BLaER1 treated with 17β-estradiol and CSF1 and Interleukin-3, amounts not matched to agents 10 nM and 100 nM (cell line): ENCODE measurements at regions not wholly inside any gene's neighbourhood (a gene's known extent, or its start where the extent isn't known, plus 50 kb on each side); places are given as distances from the start of the nearest gene placed in this dataset.
A peak's percentile ranks its signal among the peaks of the same experiment; 100 is the strongest.

ENCODE experiments used
- H3K27ac ChIP-seq, 11 experiments: shearing (Covaris generic); formaldehyde crosslinking; 2 replicates each; pipeline ENCODE4 v1.8.1; 2022
- H3K27me3 ChIP-seq, 11 experiments: shearing (Covaris generic); formaldehyde crosslinking; 2 replicates each; pipeline ENCODE4 v1.8.1; 2022
- H3K36me3 ChIP-seq, 11 experiments: shearing (Covaris generic); formaldehyde crosslinking; 2 replicates each; pipeline ENCODE4 v1.8.1; 2022
- H3K4me1 ChIP-seq, 10 experiments: shearing (Covaris generic); formaldehyde crosslinking; 2 replicates each; pipeline ENCODE4 v1.8.1; 2022
- H3K4me2 ChIP-seq, 11 experiments: shearing (Covaris generic); formaldehyde crosslinking; 2 replicates each; pipeline ENCODE4 v1.8.1; 2022
- H3K4me3 ChIP-seq, 10 experiments: shearing (Covaris generic); formaldehyde crosslinking; 2 replicates each; pipeline ENCODE4 v1.8.1; 2022
- H3K9ac ChIP-seq, 11 experiments: shearing (Covaris generic); formaldehyde crosslinking; 2 replicates each; pipeline ENCODE4 v1.8.1; 2022
- H3K9me3 ChIP-seq, 11 experiments: shearing (Covaris generic); formaldehyde crosslinking; replicated peaks in 1 of 11; 2 replicates each; pipeline ENCODE4 v1.8.1; 2022
- H4K20me1 ChIP-seq, 11 experiments: shearing (Covaris generic); formaldehyde crosslinking; 2 replicates each; pipeline ENCODE4 v1.8.1; 2022
- Cebpa-rat ChIP-seq, 11 experiments: shearing (Covaris generic); IDR thresholded peaks; 2 replicates each; pipeline ENCODE4 v1.8.1; 2022

- no peak overlapping the region for H3K9ac ChIP-seq
- no peak overlapping the region for H3K4me3 ChIP-seq
- no peak overlapping the region for H3K27ac ChIP-seq
- no peaks in the 10 kb centered on the region for H3K36me3 ChIP-seq
- no peak overlapping the region for H3K4me2 ChIP-seq
- H4K20me1 ChIP-seq = no peaks in the 10 kb centered on the region
- TF ChIP-seq Cebpa-rat (IDR thresholded peaks at IDR 0.05) = no peak
- H3K4me1 ChIP-seq = no peaks in the 10 kb centered on the region
- H3K27me3 ChIP-seq = no peaks in the 10 kb centered on the region
- no peaks in the 10 kb centered on the region for H3K9me3 ChIP-seq
Measured at GRCh38 chr1:67482733-67483482, 52.7 kb upstream of the SERBP1 start.

DNA sequence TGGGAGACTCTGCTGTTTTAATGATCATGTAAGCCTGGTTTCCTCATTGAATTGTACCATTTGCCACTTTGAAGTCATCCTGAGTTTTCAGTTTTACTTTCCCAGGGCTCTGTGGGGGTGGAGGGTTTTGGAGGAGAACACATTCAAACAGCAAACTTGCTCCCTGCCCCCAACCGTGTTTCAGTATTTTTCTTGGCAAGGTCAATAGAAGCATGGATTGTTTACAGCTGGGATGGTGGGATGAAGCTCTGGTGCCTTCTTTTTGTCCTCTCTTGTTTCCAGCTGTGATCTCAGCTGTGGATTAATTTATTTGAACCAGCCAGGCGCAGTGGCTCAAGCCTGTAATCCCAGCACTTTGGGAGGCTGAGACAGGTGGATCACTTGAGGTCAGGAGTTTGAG is 54.3 kb upstream of the SERBP1 start:
- TF ChIP-seq Cebpa-rat (IDR thresholded peaks at IDR 0.05) = no peak
- Histone ChIP-seq H3K9me3 (no peaks in the 10 kb centered on the region), H3K36me3 (no peaks in the 10 kb centered on the region), H3K27ac (no peak overlapping the region), H3K9ac (no peak overlapping the region), H3K27me3 (no peaks in the 10 kb centered on the region), H4K20me1 (no peaks in the 10 kb centered on the region), H3K4me2 (no peak overlapping the region), H3K4me3 (no peak overlapping the region), H3K4me1 (no peaks in the 10 kb centered on the region)

DNA sequence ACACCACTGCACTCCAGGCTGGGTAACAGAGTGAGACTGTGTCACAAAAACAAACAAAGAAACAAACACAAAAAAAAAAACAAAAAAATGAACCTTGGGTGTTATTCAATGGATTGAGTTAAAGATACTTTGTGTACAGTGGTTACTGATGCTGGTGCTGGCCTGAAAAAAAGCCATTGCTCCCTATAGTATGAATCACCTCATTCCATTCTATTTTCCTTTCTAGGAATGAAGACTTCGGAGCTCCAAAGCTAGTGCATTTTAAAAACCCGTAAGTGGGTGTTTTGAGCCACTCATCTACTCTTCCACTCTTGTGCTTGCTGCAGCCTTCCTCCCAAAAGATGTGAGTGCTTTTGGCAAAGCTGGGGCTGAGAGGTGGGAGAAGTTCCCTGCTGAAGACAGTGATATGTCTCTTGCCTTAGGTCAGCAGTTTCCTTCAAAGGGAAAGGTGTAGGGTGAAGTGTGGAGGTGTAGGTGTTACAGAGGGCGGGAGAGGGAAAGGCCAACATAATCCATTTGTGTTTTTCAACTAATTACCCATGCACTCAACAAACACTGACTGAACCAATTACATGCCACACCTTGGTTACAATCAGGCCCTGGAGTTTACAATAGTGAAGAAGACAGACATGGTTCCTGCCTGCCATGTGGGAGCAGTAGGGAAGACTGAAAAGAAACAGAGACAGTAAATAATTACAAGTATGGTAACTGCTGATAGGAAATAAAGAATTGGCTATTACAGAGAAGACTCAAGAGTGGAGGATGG is 55.0 kb upstream of the SERBP1 start:
- no peak overlapping the region for H3K27ac ChIP-seq
- no peaks in the 10 kb centered on the region for H4K20me1 ChIP-seq
- H3K27me3 ChIP-seq = no peaks in the 10 kb centered on the region
- TF ChIP-seq Cebpa-rat (IDR thresholded peaks at IDR 0.05) = no peak
- no peaks in the 10 kb centered on the region for H3K4me1 ChIP-seq
- H3K4me3 ChIP-seq = no peak overlapping the region
- H3K4me2 ChIP-seq = no peak overlapping the region
- H3K9ac ChIP-seq = no peak overlapping the region
- H3K36me3 ChIP-seq = no peaks in the 10 kb centered on the region
- H3K9me3 ChIP-seq = no peaks in the 10 kb centered on the region

DNA sequence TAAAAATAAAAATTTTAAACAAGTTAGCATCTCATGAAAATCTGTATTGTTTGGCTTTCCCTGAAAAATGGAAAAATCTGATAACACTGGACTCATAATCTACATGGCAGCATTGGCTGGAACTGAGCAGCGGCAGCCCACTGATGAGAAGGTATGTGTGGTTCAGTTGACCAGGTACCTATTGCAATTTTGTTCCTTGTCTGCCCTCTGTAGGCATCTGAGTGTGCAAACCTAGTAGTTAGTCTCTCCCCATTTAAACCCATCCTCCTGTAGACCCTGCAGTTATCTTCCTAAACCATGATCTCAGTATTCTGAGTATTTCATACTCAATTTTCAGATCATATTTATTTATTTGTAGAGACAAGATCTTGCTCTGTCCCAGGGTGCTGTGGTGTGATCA is 59.4 kb upstream of the SERBP1 start:
- Histone ChIP-seq H3K36me3 (no peaks in the 10 kb centered on the region), H3K9ac (no peak overlapping the region), H3K4me1 (no peaks in the 10 kb centered on the region), H3K9me3 (no peaks in the 10 kb centered on the region), H3K4me2 (no peak overlapping the region), H3K4me3 (no peak overlapping the region), H3K27ac (no peak overlapping the region), H4K20me1 (no peaks in the 10 kb centered on the region), H3K27me3 (no peaks in the 10 kb centered on the region)
- no peak for TF ChIP-seq Cebpa-rat (IDR thresholded peaks at IDR 0.05)

DNA sequence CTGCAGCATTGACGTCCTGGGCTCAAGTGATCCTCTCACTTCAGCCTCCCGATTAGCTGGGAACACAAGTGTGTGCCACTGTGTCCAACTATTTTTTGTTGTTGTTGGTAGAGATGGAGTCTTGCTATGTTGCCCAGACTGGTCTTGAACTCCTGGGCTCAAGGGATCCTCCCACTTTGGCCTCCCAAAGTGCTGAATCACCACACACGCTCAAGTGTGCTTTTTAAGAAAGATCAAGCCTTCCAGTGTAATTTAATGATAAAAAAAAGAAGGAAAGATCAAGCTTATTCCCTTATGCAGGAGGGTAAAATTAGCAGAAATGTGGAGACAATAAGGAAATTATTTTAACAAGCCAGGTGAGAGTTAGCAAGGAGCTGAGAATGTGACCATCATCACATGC is 61.1 kb upstream of the SERBP1 start:
- no peak for TF ChIP-seq Cebpa-rat (IDR thresholded peaks at IDR 0.05)
- Histone ChIP-seq H3K9ac (no peak overlapping the region), H3K4me1 (peaks cover 0 to 3% (median 0%) of the 10 kb centered on the region in 10 experiments; a peak in 3 of 20 replicates), H3K4me3 (no peak overlapping the region), H3K9me3 (no peaks in the 10 kb centered on the region), H3K27ac (no peak overlapping the region), H4K20me1 (no peaks in the 10 kb centered on the region), H3K27me3 (no peaks in the 10 kb centered on the region), H3K4me2 (no peak overlapping the region), H3K36me3 (no peaks in the 10 kb centered on the region)

- H3K4me3 ChIP-seq = no peak overlapping the region
Measured at GRCh38 chr1:67493148-67493547, 62.9 kb upstream of the SERBP1 start.

GRCh38 chr1:67495327-67495726 is 65.1 kb upstream of the SERBP1 start:
- no peak overlapping the region for H3K9ac ChIP-seq
- H4K20me1 ChIP-seq = no peaks in the 10 kb centered on the region

More at GRCh38 chr1:67493148-67493547, 62.9 kb upstream of the SERBP1 start:
- TF ChIP-seq Cebpa-rat (IDR thresholded peaks at IDR 0.05) = no peak
- Histone ChIP-seq H3K36me3 (no peaks in the 10 kb centered on the region), H3K9me3 (no peaks in the 10 kb centered on the region), H3K4me1 (peaks cover 0 to 6% (median 0%) of the 10 kb centered on the region in 10 experiments; a peak in 3 of 20 replicates), H3K4me2 (no peak overlapping the region), H4K20me1 (no peaks in the 10 kb centered on the region), H3K27me3 (no peaks in the 10 kb centered on the region), H3K9ac (no peak overlapping the region), H3K27ac (no peak overlapping the region)

GRCh38 chr1:67496329-67496728 is 66.1 kb upstream of the SERBP1 start:
- no peaks in the 10 kb centered on the region for H4K20me1 ChIP-seq
- no peak overlapping the region for H3K4me3 ChIP-seq
- no peak for TF ChIP-seq Cebpa-rat (IDR thresholded peaks at IDR 0.05)
- peak overlapping the region in 4 of 11 experiments; percentile 17 to 29 (median 21); a peak in 5 of 22 replicates for H3K4me2 ChIP-seq
- peaks cover 0 to 9% (median 2%) of the 10 kb centered on the region in 10 experiments; a peak in 4 of 20 replicates for H3K4me1 ChIP-seq
- no peak overlapping the region for H3K9ac ChIP-seq
- no peaks in the 10 kb centered on the region for H3K36me3 ChIP-seq
- H3K27ac ChIP-seq = no peak overlapping the region
- H3K27me3 ChIP-seq = no peaks in the 10 kb centered on the region
- H3K9me3 ChIP-seq = no peaks in the 10 kb centered on the region

More at GRCh38 chr1:67495327-67495726, 65.1 kb upstream of the SERBP1 start:
- H3K4me3 ChIP-seq = no peak overlapping the region
- H3K27me3 ChIP-seq = no peaks in the 10 kb centered on the region
- H3K4me2 ChIP-seq = no peak overlapping the region
- H3K36me3 ChIP-seq = no peaks in the 10 kb centered on the region
- TF ChIP-seq Cebpa-rat (IDR thresholded peaks at IDR 0.05) = no peak
- peaks cover 0 to 6% (median under 1%) of the 10 kb centered on the region in 10 experiments; a peak in 4 of 20 replicates for H3K4me1 ChIP-seq
- H3K27ac ChIP-seq = no peak overlapping the region
- H3K9me3 ChIP-seq = no peaks in the 10 kb centered on the region

DNA sequence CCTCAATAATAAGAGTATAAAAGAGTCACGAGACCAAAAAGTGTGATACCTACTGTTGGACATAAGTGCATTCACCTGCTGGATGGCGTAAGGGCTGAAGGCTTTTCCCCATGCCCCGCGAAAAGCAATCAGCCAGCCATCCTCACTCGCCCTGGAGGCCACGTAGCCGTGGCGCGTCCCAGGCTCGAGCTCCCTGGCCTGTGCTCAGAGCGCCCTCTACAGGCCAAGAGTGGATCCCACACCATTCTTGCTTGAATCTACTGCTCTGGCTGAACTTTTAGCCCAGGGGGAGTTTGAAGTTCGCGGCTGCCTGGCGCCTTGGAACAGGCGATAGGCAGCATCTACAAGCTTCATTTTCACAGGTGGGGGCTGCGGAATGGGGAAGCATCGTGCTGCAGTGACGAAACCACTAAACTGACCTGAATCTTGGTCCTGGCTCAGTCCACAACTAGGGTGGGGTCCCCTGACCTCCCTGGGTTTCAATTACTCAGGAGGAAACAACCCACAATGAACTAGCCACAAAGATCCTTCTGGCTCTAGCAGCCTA is 70.3 kb upstream of the SERBP1 start:
- peak overlapping the region in 8 of 11 experiments; percentile 14 to 57 (median 40); a peak in 15 of 22 replicates for H3K4me2 ChIP-seq
- no peaks in the 10 kb centered on the region for H3K27me3 ChIP-seq
- no peak for TF ChIP-seq Cebpa-rat (IDR thresholded peaks at IDR 0.05)
- H3K27ac ChIP-seq = no peak overlapping the region
- H3K9ac ChIP-seq = peak overlapping the region in 6 of 11 experiments; percentile 19 to 49 (median 26); a peak in 5 of 22 replicates
- H3K4me3 ChIP-seq = no peak overlapping the region
- no peaks in the 10 kb centered on the region for H4K20me1 ChIP-seq
- no peaks in the 10 kb centered on the region for H3K9me3 ChIP-seq
- H3K4me1 ChIP-seq = peaks cover 0 to 9% (median 2%) of the 10 kb centered on the region in 10 experiments; a peak in 4 of 20 replicates
- H3K36me3 ChIP-seq = no peaks in the 10 kb centered on the region
